HEK293 (cell line): ENCODE measurements at regions not wholly inside any gene's neighbourhood (a gene's known extent, or its start where the extent isn't known, plus 50 kb on each side); places are given as distances from the start of the nearest gene placed in this dataset.

Source experiments
- CTCF ChIA-PET: fragments of 350-600 bp; formaldehyde crosslinking; extraction: SDS; loops from one replicate; lab custom pipeline; 2021; ENCODE audit warnings: antibody characterized with exemption; lab: Yijun Ruan, JAX
- POLR2A ChIA-PET: fragments of 300-600 bp; formaldehyde crosslinking; extraction: SDS; loops from one replicate; lab custom pipeline; 2020; ENCODE audit warnings: antibody characterized with exemption, inconsistent platforms; lab: Yijun Ruan, JAX
- H3K27ac ChIP-seq: fragments of 200-500 bp; sonication (Bioruptor generic); 2 replicates; pipeline ENCODE4 v1.5.1; 2014; ENCODE audit warnings: low read depth, low read length, control low read depth, inconsistent platforms; ENCODE audit errors: extremely low read depth
- H3K36me3 ChIP-seq, 2 experiments: fragments of 200-500 bp in 1 of 2; sonication (Bioruptor generic) in 1 of 2; 1 replicate in 1 of 2; 2 replicates in 1 of 2; pipeline ENCODE4 v1.5.1; 2014 to 2017; ENCODE audit warnings: inconsistent platforms in 2 of 2, low read length in 2 of 2; ENCODE audit not compliant: control insufficient read depth in 2 of 2, insufficient read depth in 1 of 2
- H3K4me1 ChIP-seq: fragments of 200-500 bp; sonication (Bioruptor generic); 2 replicates; pipeline ENCODE4 v1.5.1; 2014; ENCODE audit warnings: mild to moderate bottlenecking, low read length, inconsistent platforms; ENCODE audit not compliant: control insufficient read depth, insufficient read depth
- H3K4me3 ChIP-seq: 2 replicates; pipeline ENCODE4 v1.5.1; 2011; ENCODE audit warnings: low read depth, mild to moderate bottlenecking, control low read depth, low read length, moderate library complexity
- H3K9me3 ChIP-seq: fragments of 200-500 bp; sonication (Bioruptor generic); 2 replicates; pipeline ENCODE4 v1.5.1; 2014; ENCODE audit warnings: low read depth, low read length, inconsistent platforms; ENCODE audit not compliant: control insufficient read depth, insufficient read depth
- BCL11B ChIP-seq: fragments of 450-650 bp; formaldehyde crosslinking; IDR thresholded peaks from 2 replicates; pipeline ENCODE4 v1.5.1; 2016; ENCODE audit warnings: low read depth, missing biosample characterization, missing genetic modification characterization
- HIC1 ChIP-seq: fragments of 450-650 bp; formaldehyde crosslinking; IDR thresholded peaks from 2 replicates; pipeline ENCODE4 v1.5.1; 2016; ENCODE audit warnings: missing biosample characterization, missing genetic modification characterization
- HOXD13 ChIP-seq: sonication (generic); formaldehyde crosslinking; IDR thresholded peaks from 2 replicates; pipeline ENCODE4 v1.8.0; 2022; ENCODE audit warnings: missing genetic modification reagents, borderline replicate concordance
- OVOL3 ChIP-seq: fragments of 450-650 bp; formaldehyde crosslinking; IDR thresholded peaks from 2 replicates; pipeline ENCODE4 v1.5.1; 2016; ENCODE audit warnings: missing biosample characterization, missing genetic modification characterization
- ZBTB44 ChIP-seq: fragments of 450-650 bp; IDR thresholded peaks from 2 replicates; pipeline ENCODE4 v1.5.1; 2018; ENCODE audit warnings: missing biosample characterization, mild to moderate bottlenecking, missing genetic modification characterization
- ZEB2 ChIP-seq: fragments of 450-650 bp; formaldehyde crosslinking; IDR thresholded peaks from 2 replicates; pipeline ENCODE4 v1.5.1; 2016; ENCODE audit warnings: missing biosample characterization, missing genetic modification characterization
- ZNF112 ChIP-seq: fragments of 450-650 bp; formaldehyde crosslinking; IDR thresholded peaks from 2 replicates; pipeline ENCODE4 v1.5.0; 2017; ENCODE audit warnings: missing biosample characterization, missing genetic modification characterization
- ZNF311 ChIP-seq: fragments of 450-650 bp; formaldehyde crosslinking; IDR thresholded peaks from 2 replicates; pipeline ENCODE4 v1.5.1; 2017; ENCODE audit warnings: missing biosample characterization, missing genetic modification characterization, borderline replicate concordance
- ZNF341 ChIP-seq: fragments of 450-650 bp; formaldehyde crosslinking; IDR thresholded peaks from 2 replicates; pipeline ENCODE4; 2016; ENCODE audit warnings: low read depth, missing biosample characterization, missing genetic modification characterization
- ZNF37A ChIP-seq: fragments of 450-650 bp; IDR thresholded peaks from 2 replicates; pipeline ENCODE4 v1.5.1; 2018; ENCODE audit warnings: missing biosample characterization, missing genetic modification characterization
- ZNF391 ChIP-seq: fragments of 450-650 bp; formaldehyde crosslinking; IDR thresholded peaks from 2 replicates; pipeline ENCODE4 v1.5.1; 2016; ENCODE audit warnings: low read depth, missing biosample characterization, missing genetic modification characterization, borderline replicate concordance
- ZNF501 ChIP-seq: fragments of 450-650 bp; formaldehyde crosslinking; IDR thresholded peaks from 2 replicates; pipeline ENCODE4 v1.5.1; 2016; ENCODE audit warnings: missing biosample characterization, missing genetic modification characterization
- ZNF514 ChIP-seq: fragments of 450-650 bp; formaldehyde crosslinking; IDR thresholded peaks from 2 replicates; pipeline ENCODE4 v1.5.1; 2016; ENCODE audit warnings: missing biosample characterization, missing genetic modification characterization
- ZNF548 ChIP-seq: fragments of 450-650 bp; formaldehyde crosslinking; IDR thresholded peaks from 2 replicates; pipeline ENCODE4 v1.5.1; 2016; ENCODE audit warnings: missing biosample characterization, missing genetic modification characterization
- ZNF596 ChIP-seq: fragments of 450-650 bp; IDR thresholded peaks from 2 replicates; pipeline ENCODE4 v1.5.0; 2018; ENCODE audit warnings: missing biosample characterization, mild to moderate bottlenecking, missing genetic modification characterization, moderate library complexity
- ZNF660 ChIP-seq: fragments of 450-650 bp; IDR thresholded peaks from 2 replicates; pipeline ENCODE4 v1.5.1; 2018; ENCODE audit warnings: missing biosample characterization, mild to moderate bottlenecking, missing genetic modification characterization
- TF ChIP-seq, protein P1 (sequence below): fragments of 450-650 bp; formaldehyde crosslinking; IDR thresholded peaks from 2 replicates; pipeline ENCODE4 v1.5.1; 2017; ENCODE audit warnings: missing biosample characterization, mild to moderate bottlenecking, missing genetic modification characterization, moderate library complexity
- TF ChIP-seq, protein P2 (sequence below): fragments of 450-650 bp; formaldehyde crosslinking; IDR thresholded peaks from 2 replicates; pipeline ENCODE4 v1.5.1; 2016; ENCODE audit warnings: missing biosample characterization, missing genetic modification characterization
- TF ChIP-seq, protein P3 (sequence below): fragments of 450-650 bp; formaldehyde crosslinking; IDR thresholded peaks from 2 replicates; pipeline ENCODE4 v1.5.1; 2016; ENCODE audit warnings: missing biosample characterization, missing genetic modification characterization
- TF ChIP-seq, protein P4 (sequence below): fragments of 450-650 bp; formaldehyde crosslinking; IDR thresholded peaks from 2 replicates; pipeline ENCODE4 v1.5.1; 2016; ENCODE audit warnings: missing biosample characterization, missing genetic modification characterization, borderline replicate concordance

GRCh38 chr3:59659755-59660154 lies 609.9 kb upstream of the CFAP20DC start:
- no peaks in the 10 kb centered on the region for H3K36me3 ChIP-seq
- TF ChIP-seq, protein P1, sequence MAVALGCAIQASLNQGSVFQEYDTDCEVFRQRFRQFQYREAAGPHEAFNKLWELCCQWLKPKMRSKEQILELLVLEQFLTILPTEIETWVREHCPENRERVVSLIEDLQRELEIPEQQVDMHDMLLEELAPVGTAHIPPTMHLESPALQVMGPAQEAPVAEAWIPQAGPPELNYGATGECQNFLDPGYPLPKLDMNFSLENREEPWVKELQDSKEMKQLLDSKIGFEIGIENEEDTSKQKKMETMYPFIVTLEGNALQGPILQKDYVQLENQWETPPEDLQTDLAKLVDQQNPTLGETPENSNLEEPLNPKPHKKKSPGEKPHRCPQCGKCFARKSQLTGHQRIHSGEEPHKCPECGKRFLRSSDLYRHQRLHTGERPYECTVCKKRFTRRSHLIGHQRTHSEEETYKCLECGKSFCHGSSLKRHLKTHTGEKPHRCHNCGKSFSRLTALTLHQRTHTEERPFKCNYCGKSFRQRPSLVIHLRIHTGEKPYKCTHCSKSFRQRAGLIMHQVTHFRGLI: no peak
- TF ChIP-seq ZNF112 (tag by site-specific recombination): no peak
- TF ChIP-seq ZNF341 (tag by site-specific recombination): no peak
- no peaks in the 10 kb centered on the region for H3K9me3 ChIP-seq
- ChIA-PET POLR2A (no interaction called here), CTCF (interaction anchor here (0.7 kb wide), 1 partner anchor 85 kb away, joined by 3 read pairs; no protein-coding TSS in a partner anchor)
- no peak overlapping the region for H3K4me3 ChIP-seq
- H3K27ac ChIP-seq: no peak overlapping the region
- H3K4me1 ChIP-seq: peaks cover 7% of the 10 kb centered on the region; the same call in 1 of the 2 replicates

DNA sequence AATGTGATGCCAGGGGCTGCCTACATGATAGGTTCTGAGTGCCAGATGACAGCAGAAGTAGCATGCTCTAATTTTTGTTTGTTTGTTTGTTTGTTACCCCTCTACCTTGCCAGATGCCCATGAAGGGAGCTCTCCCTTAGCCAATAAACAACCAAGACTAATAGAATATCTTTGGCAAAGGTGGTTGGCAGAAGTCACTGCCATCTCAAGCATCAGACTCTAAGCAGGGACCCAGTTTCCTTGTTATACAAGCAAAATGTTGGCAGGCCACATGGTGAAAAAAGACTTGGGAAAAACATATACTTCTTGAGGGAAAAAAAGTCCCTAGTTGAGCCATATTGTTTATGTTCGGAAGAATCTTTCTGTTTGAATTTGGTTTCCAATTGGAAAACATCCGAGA lies 609.0 kb upstream of the CFAP20DC start:
- H3K4me1 ChIP-seq: 0 out of 2 replicates have a peak, but pooled peaks cover 7% of the 10 kb centered on the region
- TF ChIP-seq BCL11B (tag by site-specific recombination) (no peak), ZNF37A (tag by site-specific recombination) (no peak), HIC1 (tag by site-specific recombination) (no peak), ZNF660 (no peak), OVOL3 (no peak)
- TF ChIP-seq, protein P2, sequence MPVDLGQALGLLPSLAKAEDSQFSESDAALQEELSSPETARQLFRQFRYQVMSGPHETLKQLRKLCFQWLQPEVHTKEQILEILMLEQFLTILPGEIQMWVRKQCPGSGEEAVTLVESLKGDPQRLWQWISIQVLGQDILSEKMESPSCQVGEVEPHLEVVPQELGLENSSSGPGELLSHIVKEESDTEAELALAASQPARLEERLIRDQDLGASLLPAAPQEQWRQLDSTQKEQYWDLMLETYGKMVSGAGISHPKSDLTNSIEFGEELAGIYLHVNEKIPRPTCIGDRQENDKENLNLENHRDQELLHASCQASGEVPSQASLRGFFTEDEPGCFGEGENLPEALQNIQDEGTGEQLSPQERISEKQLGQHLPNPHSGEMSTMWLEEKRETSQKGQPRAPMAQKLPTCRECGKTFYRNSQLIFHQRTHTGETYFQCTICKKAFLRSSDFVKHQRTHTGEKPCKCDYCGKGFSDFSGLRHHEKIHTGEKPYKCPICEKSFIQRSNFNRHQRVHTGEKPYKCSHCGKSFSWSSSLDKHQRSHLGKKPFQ: no peak
- TF ChIP-seq, protein P3, sequence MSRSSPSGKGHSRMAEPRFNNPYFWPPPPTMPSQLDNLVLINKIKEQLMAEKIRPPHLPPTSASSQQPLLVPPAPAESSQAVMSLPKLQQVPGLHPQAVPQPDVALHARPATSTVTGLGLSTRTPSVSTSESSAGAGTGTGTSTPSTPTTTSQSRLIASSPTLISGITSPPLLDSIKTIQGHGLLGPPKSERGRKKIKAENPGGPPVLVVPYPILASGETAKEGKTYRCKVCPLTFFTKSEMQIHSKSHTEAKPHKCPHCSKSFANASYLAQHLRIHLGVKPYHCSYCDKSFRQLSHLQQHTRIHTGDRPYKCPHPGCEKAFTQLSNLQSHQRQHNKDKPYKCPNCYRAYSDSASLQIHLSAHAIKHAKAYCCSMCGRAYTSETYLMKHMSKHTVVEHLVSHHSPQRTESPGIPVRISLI (tag by site-specific recombination): no peak
- no peak overlapping the region for H3K4me3 ChIP-seq
- H3K27ac ChIP-seq: no peak overlapping the region
- POLR2A ChIA-PET: no interaction called here
- no peaks in the 10 kb centered on the region for H3K9me3 ChIP-seq
- CTCF ChIA-PET: no interaction called here
- no peaks in the 10 kb centered on the region for H3K36me3 ChIP-seq

DNA sequence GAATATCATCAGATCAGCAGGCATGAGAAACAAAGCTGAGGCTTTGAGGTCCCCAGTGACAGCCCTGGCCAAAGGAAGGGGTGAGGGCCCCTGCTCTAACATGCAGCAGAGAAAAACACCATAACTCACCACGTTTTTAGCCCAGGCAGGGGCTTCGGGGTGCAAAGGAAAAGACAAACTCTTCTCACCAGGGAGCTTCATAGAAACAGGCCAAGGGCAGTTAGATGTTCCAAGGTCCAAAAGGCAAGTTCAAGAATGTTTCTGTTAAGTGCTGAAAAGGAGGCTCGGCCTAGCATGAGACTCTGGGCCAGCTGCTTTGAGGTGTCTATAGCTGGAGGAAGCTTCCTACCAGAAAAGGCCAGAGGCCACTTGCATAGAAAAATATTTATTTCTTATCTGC lies 608.4 kb upstream of the CFAP20DC start:
- no peaks in the 10 kb centered on the region for H3K36me3 ChIP-seq
- no peak overlapping the region for H3K27ac ChIP-seq
- no peaks in the 10 kb centered on the region for H3K9me3 ChIP-seq
- CTCF ChIA-PET: no interaction called here
- H3K4me3 ChIP-seq: no peak overlapping the region
- H3K4me1 ChIP-seq: 0 out of 2 replicates have a peak, but pooled peaks cover 7% of the 10 kb centered on the region
- POLR2A ChIA-PET: no interaction called here
- TF ChIP-seq ZNF548 (tag by site-specific recombination): no peak
- TF ChIP-seq ZNF501: no peak
- no peak for TF ChIP-seq ZNF514 (tag by site-specific recombination)
- no peak for TF ChIP-seq ZNF311
- TF ChIP-seq, protein P4, sequence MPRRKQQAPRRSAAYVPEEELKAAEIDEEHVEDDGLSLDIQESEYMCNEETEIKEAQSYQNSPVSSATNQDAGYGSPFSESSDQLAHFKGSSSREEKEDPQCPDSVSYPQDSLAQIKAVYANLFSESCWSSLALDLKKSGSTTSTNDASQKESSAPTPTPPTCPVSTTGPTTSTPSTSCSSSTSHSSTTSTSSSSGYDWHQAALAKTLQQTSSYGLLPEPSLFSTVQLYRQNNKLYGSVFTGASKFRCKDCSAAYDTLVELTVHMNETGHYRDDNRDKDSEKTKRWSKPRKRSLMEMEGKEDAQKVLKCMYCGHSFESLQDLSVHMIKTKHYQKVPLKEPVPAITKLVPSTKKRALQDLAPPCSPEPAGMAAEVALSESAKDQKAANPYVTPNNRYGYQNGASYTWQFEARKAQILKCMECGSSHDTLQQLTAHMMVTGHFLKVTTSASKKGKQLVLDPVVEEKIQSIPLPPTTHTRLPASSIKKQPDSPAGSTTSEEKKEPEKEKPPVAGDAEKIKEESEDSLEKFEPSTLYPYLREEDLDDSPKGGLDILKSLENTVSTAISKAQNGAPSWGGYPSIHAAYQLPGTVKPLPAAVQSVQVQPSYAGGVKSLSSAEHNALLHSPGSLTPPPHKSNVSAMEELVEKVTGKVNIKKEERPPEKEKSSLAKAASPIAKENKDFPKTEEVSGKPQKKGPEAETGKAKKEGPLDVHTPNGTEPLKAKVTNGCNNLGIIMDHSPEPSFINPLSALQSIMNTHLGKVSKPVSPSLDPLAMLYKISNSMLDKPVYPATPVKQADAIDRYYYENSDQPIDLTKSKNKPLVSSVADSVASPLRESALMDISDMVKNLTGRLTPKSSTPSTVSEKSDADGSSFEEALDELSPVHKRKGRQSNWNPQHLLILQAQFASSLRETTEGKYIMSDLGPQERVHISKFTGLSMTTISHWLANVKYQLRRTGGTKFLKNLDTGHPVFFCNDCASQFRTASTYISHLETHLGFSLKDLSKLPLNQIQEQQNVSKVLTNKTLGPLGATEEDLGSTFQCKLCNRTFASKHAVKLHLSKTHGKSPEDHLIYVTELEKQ (tag by site-specific recombination): no peak
- no peak for TF ChIP-seq HOXD13 (CRISPR knock-in tag)
- no peak for TF ChIP-seq ZNF596
- no peak for TF ChIP-seq ZBTB44 (tag by site-specific recombination)
- no peak for TF ChIP-seq ZNF391 (tag by site-specific recombination)
- TF ChIP-seq ZEB2: no peak
